ENCODE measurements at regions not wholly inside any gene's neighbourhood (a gene's known extent, or its start where the extent isn't known, plus 50 kb on each side); places are given as distances from the start of the nearest gene placed in this dataset.

DNA sequence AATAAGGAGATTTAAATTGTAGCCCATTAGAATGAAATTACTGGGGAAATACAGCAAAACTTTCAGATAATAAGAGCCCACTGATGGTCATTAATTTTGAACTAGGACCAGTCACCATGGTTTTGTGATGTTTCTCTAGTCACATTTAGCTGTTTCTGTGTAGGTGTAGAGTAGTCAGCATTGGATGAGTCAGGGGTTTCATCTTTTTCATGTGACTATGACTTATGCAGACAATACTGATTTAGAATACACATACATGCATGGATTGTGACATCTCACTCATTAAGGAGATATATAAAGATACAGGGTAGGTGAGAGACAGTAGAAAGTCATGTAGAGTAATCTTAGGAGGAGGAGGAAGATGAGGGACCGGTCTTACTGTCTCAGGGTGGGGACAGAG, 1192.7 kb downstream of the KCNT2 start:
- Histone ChIP-seq H2AFZ (ENCODE audit: control insufficient read depth, low read depth, low read length) (no peak overlapping the region), H3K4me2 (ENCODE audit: control insufficient read depth, insufficient read depth) (no peak overlapping the region), H4K20me1 (ENCODE audit: control insufficient read depth, insufficient read depth) (no peaks in the 10 kb centered on the region), H3K27me3 (replicated peaks in 1 of 2; ENCODE audit: control insufficient read depth in 2 of 2, insufficient read depth in 2 of 2, low read length in 1 of 2) (no peaks in the 10 kb centered on the region), H3K9ac (ENCODE audit: control insufficient read depth, insufficient read depth, low read length) (no peak overlapping the region), H3K79me2 (ENCODE audit: control insufficient read depth, insufficient read depth, low read length) (no peaks in the 10 kb centered on the region), H3K4me1 (ENCODE audit: control insufficient read depth, insufficient read depth, low read length) (no peaks in the 10 kb centered on the region), H3K27ac (ENCODE audit: control insufficient read depth, insufficient read depth) (no peak overlapping the region), H3K9me3 (replicated peaks; ENCODE audit: control insufficient read depth, insufficient read depth, low read length) (no peaks in the 10 kb centered on the region), H3K4me3 (no peak overlapping the region), H3K36me3 (ENCODE audit: control insufficient read depth in 2 of 2, insufficient read depth in 2 of 2, low read length in 1 of 2) (no peaks in the 10 kb centered on the region)
- intact Hi-C loops (cut with micrococcal nuclease; ENCODE audit: unreplicated experiment): no loop called here
- SMC1A ChIA-PET (ENCODE audit: uncharacterized antibody, unreplicated experiment): no interaction called here
- 0% methylated on average over 1 of the region's 1 CpG for WGBS (ENCODE audit: insufficient coverage, insufficient replicate concordance, low lambda C conversion rate, missing lambda C conversion rate)
- BruUV-seq (replicated peaks): no TSS peak
- no peak for DNase-seq (ENCODE audit: low read depth, low spot score)
- RAD21 ChIA-PET (ENCODE audit: unreplicated experiment): no interaction called here
- CTCF ChIA-PET: no interaction called here
- in situ Hi-C loops (cut with MboI): no loop called here
- FAIRE-seq: no peak
- POLR2A ChIA-PET: no interaction called here
- no peak for TF ChIP-seq TCF7 (IDR thresholded peaks at IDR 0.05; ENCODE audit: borderline replicate concordance)
- TF ChIP-seq BACH1 (IDR thresholded peaks at IDR 0.05; ENCODE audit: borderline replicate concordance): no peak
- TF ChIP-seq, protein P1, sequence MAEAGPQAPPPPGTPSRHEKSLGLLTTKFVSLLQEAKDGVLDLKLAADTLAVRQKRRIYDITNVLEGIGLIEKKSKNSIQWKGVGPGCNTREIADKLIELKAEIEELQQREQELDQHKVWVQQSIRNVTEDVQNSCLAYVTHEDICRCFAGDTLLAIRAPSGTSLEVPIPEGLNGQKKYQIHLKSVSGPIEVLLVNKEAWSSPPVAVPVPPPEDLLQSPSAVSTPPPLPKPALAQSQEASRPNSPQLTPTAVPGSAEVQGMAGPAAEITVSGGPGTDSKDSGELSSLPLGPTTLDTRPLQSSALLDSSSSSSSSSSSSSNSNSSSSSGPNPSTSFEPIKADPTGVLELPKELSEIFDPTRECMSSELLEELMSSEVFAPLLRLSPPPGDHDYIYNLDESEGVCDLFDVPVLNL (IDR thresholded peaks at IDR 0.05; ENCODE audit: low read depth, low read length): no peak
- TF ChIP-seq SP1 (IDR thresholded peaks at IDR 0.05; ENCODE audit: low read depth, low read length): no peak
- TF ChIP-seq CHD2 (IDR thresholded peaks at IDR 0.05; ENCODE audit: borderline replicate concordance, low read depth, low read length): no peak
- no peak for TF ChIP-seq SUPT20H (IDR thresholded peaks at IDR 0.05; ENCODE audit: borderline replicate concordance, control insufficient read depth, low read depth, low read length)
- TF ChIP-seq RB1 (IDR thresholded peaks at IDR 0.05; ENCODE audit: borderline replicate concordance): no peak
- no peak for TF ChIP-seq CEBPB (IDR thresholded peaks at IDR 0.05; ENCODE audit: borderline replicate concordance in 1 of 2, low read depth in 2 of 2, low read length in 2 of 2)
- TF ChIP-seq, protein P2, sequence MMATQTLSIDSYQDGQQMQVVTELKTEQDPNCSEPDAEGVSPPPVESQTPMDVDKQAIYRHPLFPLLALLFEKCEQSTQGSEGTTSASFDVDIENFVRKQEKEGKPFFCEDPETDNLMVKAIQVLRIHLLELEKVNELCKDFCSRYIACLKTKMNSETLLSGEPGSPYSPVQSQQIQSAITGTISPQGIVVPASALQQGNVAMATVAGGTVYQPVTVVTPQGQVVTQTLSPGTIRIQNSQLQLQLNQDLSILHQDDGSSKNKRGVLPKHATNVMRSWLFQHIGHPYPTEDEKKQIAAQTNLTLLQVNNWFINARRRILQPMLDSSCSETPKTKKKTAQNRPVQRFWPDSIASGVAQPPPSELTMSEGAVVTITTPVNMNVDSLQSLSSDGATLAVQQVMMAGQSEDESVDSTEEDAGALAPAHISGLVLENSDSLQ (IDR thresholded peaks at IDR 0.05): no peak
- no peak for TF ChIP-seq POU2F2 (IDR thresholded peaks at IDR 0.05; ENCODE audit: borderline replicate concordance, low read depth, low read length)
- TF ChIP-seq MTA3 (IDR thresholded peaks at IDR 0.05; ENCODE audit: borderline replicate concordance, low read length): no peak
- TF ChIP-seq DPF2 (IDR thresholded peaks at IDR 0.05): no peak
- no peak for ATAC-seq
